Astrocyte (in vitro differentiated cells and primary cell): ENCODE measurements at regions not wholly inside any gene's neighbourhood (a gene's known extent, or its start where the extent isn't known, plus 50 kb on each side); places are given as distances from the start of the nearest gene placed in this dataset.

Experiments
- DNase-seq: peaks from one replicate; pipeline ENCODE4 v3.0.0-alpha.2; 2010; ENCODE audit warnings: low read depth
- FAIRE-seq: peaks from 2 replicates; lab custom pipeline; 2011; peaks lifted over from hg19 to GRCh38; lab: Jason Lieb, UNC
- H2AFZ ChIP-seq: 2 replicates; pipeline ENCODE4 v1.6.0; 2012; ENCODE audit warnings: low read depth, low read length, inconsistent platforms
- H3K27ac ChIP-seq: 2 replicates; pipeline ENCODE4 v1.5.1; 2011; ENCODE audit warnings: low read depth, low read length, inconsistent platforms
- H3K27me3 ChIP-seq: 2 replicates; pipeline ENCODE4 v1.6.0; 2011; ENCODE audit warnings: low read length, inconsistent platforms; ENCODE audit not compliant: insufficient read depth
- H3K36me3 ChIP-seq: 2 replicates; pipeline ENCODE4 v1.5.1; 2011; ENCODE audit warnings: low read length, inconsistent platforms; ENCODE audit not compliant: insufficient read depth
- H3K4me1 ChIP-seq: 2 replicates; pipeline ENCODE4 v1.5.1; 2011; ENCODE audit warnings: low read length, inconsistent platforms; ENCODE audit not compliant: insufficient read depth
- H3K4me2 ChIP-seq: 2 replicates; pipeline ENCODE4 v1.6.0; 2012; ENCODE audit warnings: low read length, inconsistent platforms
- H3K4me3 ChIP-seq: 2 replicates; pipeline ENCODE4 v1.5.1; 2011; ENCODE audit warnings: low read depth, mild to moderate bottlenecking, low read length, inconsistent platforms; ENCODE audit not compliant: insufficient read depth
- H3K79me2 ChIP-seq: 2 replicates; pipeline ENCODE4 v1.6.0; 2012; ENCODE audit warnings: mild to moderate bottlenecking, low read length, inconsistent platforms; ENCODE audit not compliant: insufficient read depth
- H3K9ac ChIP-seq: 2 replicates; pipeline ENCODE4 v1.6.0; 2012; ENCODE audit warnings: mild to moderate bottlenecking, low read length, inconsistent platforms
- H3K9me3 ChIP-seq: 2 replicates; pipeline ENCODE4 v1.5.1; 2012; ENCODE audit warnings: low read depth, mild to moderate bottlenecking, low read length, inconsistent platforms; ENCODE audit not compliant: insufficient read depth
- H4K20me1 ChIP-seq: 2 replicates; pipeline ENCODE4 v1.6.0; 2012; ENCODE audit warnings: low read length, inconsistent platforms; ENCODE audit not compliant: insufficient read depth
- H3K27ac Mint-ChIP-seq: one replicate; pipeline ENCODE4 v1.8.0; 2021; ENCODE audit warnings: mild to moderate bottlenecking, mixed read lengths; ENCODE audit not compliant: unreplicated experiment
- H3K27me3 Mint-ChIP-seq: one replicate; pipeline ENCODE4 v1.8.0; 2021; ENCODE audit warnings: low read depth, mixed read lengths; ENCODE audit not compliant: unreplicated experiment
- H3K36me3 Mint-ChIP-seq: one replicate; pipeline ENCODE4 v1.8.0; 2021; ENCODE audit warnings: low read depth, mixed read lengths; ENCODE audit not compliant: unreplicated experiment
- H3K4me1 Mint-ChIP-seq: one replicate; pipeline ENCODE4 v1.8.0; 2021; ENCODE audit warnings: low read depth, mixed read lengths; ENCODE audit not compliant: unreplicated experiment
- H3K4me3 Mint-ChIP-seq: one replicate; pipeline ENCODE4 v1.8.0; 2021; ENCODE audit warnings: mild to moderate bottlenecking, moderate library complexity, mixed read lengths; ENCODE audit not compliant: unreplicated experiment
- H3K9me3 Mint-ChIP-seq: one replicate; pipeline ENCODE4 v1.8.0; 2021; ENCODE audit warnings: mild to moderate bottlenecking, mixed read lengths; ENCODE audit not compliant: unreplicated experiment
- CTCF ChIP-seq: IDR thresholded peaks from 2 replicates; pipeline ENCODE4 v1.5.1; 2011; ENCODE audit warnings: low read depth, mild to moderate bottlenecking, inconsistent platforms, low read length, moderate library complexity; ENCODE audit not compliant: insufficient read depth
- EZH2 ChIP-seq: IDR thresholded peaks from 2 replicates; pipeline ENCODE4 v1.6.1; 2012; ENCODE audit warnings: mild to moderate bottlenecking, low read length, inconsistent platforms; ENCODE audit not compliant: insufficient read depth

GRCh38 chr6:169372589-169372988 is 118.9 kb upstream of the THBS2 start:
- Mint-ChIP-seq H3K4me3 (no peak overlapping the region), H3K27ac (no peak overlapping the region), H3K36me3 (no peaks in the 10 kb centered on the region), H3K27me3 (no peaks in the 10 kb centered on the region), H3K9me3 (peaks cover 20% of the 10 kb centered on the region), H3K4me1 (peaks cover 2% of the 10 kb centered on the region)
- Histone ChIP-seq H3K4me3 (no peak overlapping the region), H3K36me3 (no peaks in the 10 kb centered on the region), H2AFZ (no peak overlapping the region), H3K27me3 (no peaks in the 10 kb centered on the region), H3K27ac (no peak overlapping the region), H3K9ac (no peak overlapping the region), H3K4me1 (no peaks in the 10 kb centered on the region), H3K79me2 (no peaks in the 10 kb centered on the region), H4K20me1 (no peaks in the 10 kb centered on the region), H3K9me3 (peaks cover 20% of the 10 kb centered on the region), H3K4me2 (no peak overlapping the region)
- FAIRE-seq: no peak
- TF ChIP-seq CTCF (no peak), EZH2 (no peak)
- DNase-seq: no peak

- Histone ChIP-seq H2AFZ (peak overlapping the region; percentile 18), H3K4me3 (no peak overlapping the region), H3K27ac (no peak overlapping the region), H4K20me1 (no peaks in the 10 kb centered on the region), H3K4me2 (no peak overlapping the region), H3K27me3 (no peaks in the 10 kb centered on the region), H3K36me3 (no peaks in the 10 kb centered on the region), H3K9me3 (peaks cover 25% of the 10 kb centered on the region), H3K9ac (no peak overlapping the region), H3K79me2 (no peaks in the 10 kb centered on the region), H3K4me1 (no peaks in the 10 kb centered on the region)
- H3K4me3 Mint-ChIP-seq: no peak overlapping the region
- H3K27me3 Mint-ChIP-seq: peaks cover 2% of the 10 kb centered on the region
- H3K27ac Mint-ChIP-seq: no peak overlapping the region
- peaks cover 20% of the 10 kb centered on the region for H3K9me3 Mint-ChIP-seq
- FAIRE-seq (peak; percentile 56), DNase-seq (peak; percentile 28)
- no peaks in the 10 kb centered on the region for H3K36me3 Mint-ChIP-seq
- peaks cover 2% of the 10 kb centered on the region for H3K4me1 Mint-ChIP-seq
- no peak for TF ChIP-seq CTCF
These were observed 117.9 kb upstream of the THBS2 start for GRCh38 chr6:169371344-169372127.

GRCh38 chr6:169370666-169371343 is 117.2 kb upstream of the THBS2 start:
- Mint-ChIP-seq H3K4me1 (peaks cover 2% of the 10 kb centered on the region), H3K36me3 (no peaks in the 10 kb centered on the region), H3K27ac (no peak overlapping the region), H3K27me3 (peaks cover 2% of the 10 kb centered on the region), H3K4me3 (no peak overlapping the region), H3K9me3 (peaks cover 16% of the 10 kb centered on the region)
- Histone ChIP-seq H3K4me2 (no peak overlapping the region), H3K27ac (no peak overlapping the region), H3K9ac (no peak overlapping the region), H3K79me2 (no peaks in the 10 kb centered on the region), H3K9me3 (peaks cover 29% of the 10 kb centered on the region), H4K20me1 (no peaks in the 10 kb centered on the region), H3K27me3 (no peaks in the 10 kb centered on the region), H3K36me3 (no peaks in the 10 kb centered on the region), H2AFZ (no peak overlapping the region), H3K4me1 (no peaks in the 10 kb centered on the region), H3K4me3 (no peak overlapping the region)
- DNase-seq: peak; percentile 59
- TF ChIP-seq EZH2: no peak
- no peak for TF ChIP-seq CTCF
- FAIRE-seq: no peak
